ENCODE measurements at regions not wholly inside any gene's neighbourhood (a gene's known extent, or its start where the extent isn't known, plus 50 kb on each side); places are given as distances from the start of the nearest gene placed in this dataset.

- intact Hi-C loops (cut with DNase I): no loop called here
- DNase-seq (ENCODE audit: low spot score): no peak
These were observed 201.3 kb upstream of the GNPDA2 start for GRCh38 chr4:44927399-44928380.

- DNase-seq (ENCODE audit: low spot score): no peak
- intact Hi-C loops (cut with DNase I): no loop called here
These were observed 190.1 kb upstream of the GNPDA2 start for GRCh38 chr4:44916411-44916810.

- no peak for DNase-seq (ENCODE audit: low spot score)
- intact Hi-C loops (cut with DNase I): no loop called here
These were observed 188.4 kb upstream of the GNPDA2 start for GRCh38 chr4:44914748-44915147.

DNA sequence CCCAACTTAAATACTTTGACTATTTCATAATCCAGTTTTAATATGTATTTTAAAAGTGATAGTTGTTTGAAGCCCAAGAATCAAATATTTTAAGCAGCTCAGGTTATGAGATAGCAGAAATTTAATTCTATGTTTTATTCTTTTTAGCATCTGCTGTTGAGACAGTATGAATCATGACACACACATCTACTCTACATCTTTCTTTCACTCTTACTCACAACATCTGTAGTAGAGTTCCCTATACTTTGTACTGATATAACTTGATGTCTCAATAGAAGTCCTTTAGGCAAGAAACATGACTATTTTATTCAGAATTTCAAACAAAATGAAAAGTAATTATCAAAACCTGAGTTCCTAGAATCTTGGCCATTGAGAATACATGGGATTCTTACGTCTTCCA is 187.9 kb upstream of the GNPDA2 start:
- DNase-seq (ENCODE audit: low spot score): no peak
- intact Hi-C loops (cut with DNase I): no loop called here

GRCh38 chr4:44912980-44913379 is 186.6 kb upstream of the GNPDA2 start:
- DNase-seq (ENCODE audit: low spot score): no peak
- intact Hi-C loops (cut with DNase I): no loop called here

DNA sequence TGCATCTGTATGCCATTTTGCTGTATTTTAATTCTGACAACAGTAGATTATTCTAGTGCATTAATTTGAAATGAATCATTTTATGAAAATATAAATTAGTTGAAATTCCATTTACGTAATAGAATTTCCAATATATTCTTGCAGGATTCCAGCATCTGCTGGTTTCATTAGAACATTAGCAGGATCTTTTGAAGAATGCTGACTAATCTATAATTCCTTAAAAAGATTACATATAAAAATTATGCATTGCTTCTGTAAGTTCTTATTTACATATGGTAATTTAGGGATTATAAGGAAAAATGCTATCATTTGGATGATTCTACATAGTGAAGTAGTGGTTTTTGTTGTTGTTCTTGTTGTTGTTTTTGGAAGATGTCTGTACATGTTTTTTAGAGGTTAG is 182.2 kb upstream of the GNPDA2 start:
- intact Hi-C loops (cut with DNase I): no loop called here
- DNase-seq (ENCODE audit: low spot score): no peak

- intact Hi-C loops (cut with DNase I): no loop called here
- no peak for DNase-seq (ENCODE audit: low spot score)
These were observed 145.9 kb upstream of the GNPDA2 start for GRCh38 chr4:44872246-44872645.

DNA sequence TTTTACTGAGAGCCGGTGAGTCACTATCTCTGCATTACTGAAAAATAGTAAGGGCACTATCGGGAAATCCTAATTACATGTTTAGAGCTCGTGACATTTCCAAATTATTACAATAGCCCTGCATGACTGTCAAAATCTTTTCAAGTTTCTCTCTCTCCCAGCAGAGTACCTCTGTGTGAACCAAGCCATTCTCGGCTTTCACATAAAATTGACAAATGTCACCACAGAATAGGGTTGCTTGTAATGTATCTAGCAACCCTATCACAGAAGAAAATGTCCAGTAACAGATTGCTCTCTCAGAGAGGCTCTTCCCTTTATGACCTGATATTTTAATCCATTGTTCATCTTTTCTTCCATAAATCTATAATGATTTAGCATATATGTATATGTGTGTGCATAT is 144.8 kb upstream of the GNPDA2 start:
- intact Hi-C loops (cut with DNase I): no loop called here
- DNase-seq (ENCODE audit: low spot score): no peak

DNA sequence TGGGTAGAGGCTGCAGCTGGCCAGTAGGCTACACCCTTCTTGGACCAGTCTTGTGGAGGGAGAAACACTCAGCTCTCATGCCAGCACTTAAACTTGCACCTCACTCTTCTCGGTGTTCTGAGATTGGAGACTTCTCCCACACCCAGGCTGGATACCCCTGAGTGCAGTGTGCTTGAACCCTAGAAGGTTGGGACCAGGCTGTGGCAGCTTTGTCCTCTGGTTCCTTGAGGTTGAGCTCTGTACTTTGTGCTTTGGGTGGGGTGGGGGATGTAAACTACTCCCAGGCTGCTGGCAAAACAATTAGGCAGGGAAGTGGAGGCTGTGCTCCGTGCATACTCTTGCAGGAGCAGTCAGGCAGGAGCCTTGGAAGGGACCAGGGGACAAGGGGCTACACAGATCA is 143.6 kb upstream of the GNPDA2 start:
- peak; percentile 64 for DNase-seq (ENCODE audit: low spot score)
- intact Hi-C loops (cut with DNase I): no loop called here

DNA sequence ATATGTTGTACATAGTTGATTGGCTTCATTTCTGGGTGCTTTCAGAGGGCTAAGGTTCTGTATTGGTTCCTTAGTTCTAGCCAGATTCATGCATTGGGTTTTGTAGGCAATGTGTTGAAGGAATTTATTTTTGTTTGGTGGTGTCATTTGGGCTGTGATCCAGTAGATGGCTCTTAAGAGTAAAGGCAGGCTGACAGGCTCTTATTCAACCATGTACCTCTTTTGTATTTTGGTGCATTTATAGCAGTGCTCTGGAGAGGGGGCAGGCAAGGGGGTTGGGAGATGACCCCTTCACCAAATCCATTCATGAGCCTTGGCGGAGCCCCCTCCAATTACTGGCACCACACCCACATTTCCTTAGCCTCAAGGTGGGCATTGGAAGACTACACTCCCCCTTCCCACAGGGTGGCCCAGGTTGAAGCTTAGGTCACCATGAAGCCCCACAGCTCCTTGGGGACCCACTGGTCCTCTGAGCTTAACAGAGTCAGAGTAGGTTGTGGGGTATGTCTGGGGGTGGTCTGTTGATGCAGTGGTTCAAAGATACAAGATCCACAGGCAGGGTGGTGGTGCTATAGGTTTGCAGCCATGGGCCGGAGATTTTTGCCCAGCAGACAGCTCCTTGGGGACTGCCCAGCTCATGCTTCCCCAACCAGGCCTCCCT is 143.0 kb upstream of the GNPDA2 start:
- intact Hi-C loops (cut with DNase I): no loop called here
- DNase-seq (ENCODE audit: low spot score): peak; percentile 60

DNA sequence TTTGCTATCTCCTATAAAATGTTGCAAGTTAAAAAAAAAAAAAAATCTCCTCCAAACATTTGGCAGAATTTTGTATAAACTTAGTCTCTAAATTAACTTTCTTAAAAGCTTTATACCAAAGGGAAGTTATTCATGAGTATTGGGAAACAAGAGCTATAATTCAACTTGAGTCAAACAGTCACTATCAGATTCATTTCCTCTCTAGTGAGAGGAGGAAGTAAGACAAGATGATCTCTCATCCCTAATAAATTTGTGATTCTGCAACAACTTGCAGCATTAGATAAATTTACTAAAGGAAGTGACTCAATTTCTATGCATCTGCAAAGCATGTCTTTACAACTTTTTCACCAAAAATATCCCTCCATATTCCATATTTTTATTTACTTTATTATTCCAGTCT is 135.4 kb upstream of the GNPDA2 start:
- intact Hi-C loops (cut with DNase I): no loop called here
- DNase-seq (ENCODE audit: low spot score): no peak

DNA sequence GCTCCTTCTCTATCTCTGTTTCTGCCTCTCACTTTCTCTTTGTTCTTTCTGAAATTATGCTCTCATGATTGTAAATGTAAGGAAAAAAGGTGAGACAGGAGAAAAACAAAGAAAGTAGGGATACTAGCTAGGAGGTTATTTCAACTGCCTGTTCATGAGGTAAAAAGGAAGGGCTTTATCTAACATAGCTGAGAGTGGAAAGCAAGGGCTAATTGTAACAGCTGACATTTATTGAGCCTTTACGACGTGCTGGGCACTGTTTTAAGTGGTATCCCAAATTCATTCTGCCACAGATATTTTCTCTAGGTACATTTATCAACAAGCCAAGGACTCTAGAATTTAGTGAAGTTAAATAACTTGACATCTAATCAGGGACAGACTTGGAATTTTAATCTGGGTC is 133.1 kb upstream of the GNPDA2 start:
- intact Hi-C loops (cut with DNase I): no loop called here
- no peak for DNase-seq (ENCODE audit: low spot score)

DNA sequence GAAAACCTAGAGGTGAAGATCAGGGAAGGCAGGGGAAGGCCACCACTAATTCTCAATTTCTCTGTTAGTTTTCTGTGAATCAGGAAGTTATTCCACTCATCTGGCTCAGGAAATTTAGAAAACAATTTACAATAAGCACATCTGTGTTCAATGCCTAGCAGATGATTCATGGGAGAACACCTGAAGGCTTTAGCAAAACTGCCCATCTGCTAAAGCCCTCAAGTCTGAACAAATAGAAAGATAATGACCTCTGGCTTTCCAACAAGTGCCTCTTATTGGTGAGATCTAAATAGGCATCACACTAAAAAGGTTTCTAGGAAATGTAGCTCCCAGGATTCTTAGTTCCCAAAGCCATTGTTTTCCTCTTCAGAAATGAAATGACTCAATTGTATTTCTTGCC is 122.1 kb upstream of the GNPDA2 start:
- intact Hi-C loops (cut with DNase I): no loop called here
- no peak for DNase-seq (ENCODE audit: low spot score)

GRCh38 chr4:44845993-44846392 is 119.6 kb upstream of the GNPDA2 start:
- no peak for DNase-seq (ENCODE audit: low spot score)
- intact Hi-C loops (cut with DNase I): no loop called here

GRCh38 chr4:44845309-44845708 is 119.0 kb upstream of the GNPDA2 start:
- DNase-seq (ENCODE audit: low spot score): no peak
- intact Hi-C loops (cut with DNase I): no loop called here

DNA sequence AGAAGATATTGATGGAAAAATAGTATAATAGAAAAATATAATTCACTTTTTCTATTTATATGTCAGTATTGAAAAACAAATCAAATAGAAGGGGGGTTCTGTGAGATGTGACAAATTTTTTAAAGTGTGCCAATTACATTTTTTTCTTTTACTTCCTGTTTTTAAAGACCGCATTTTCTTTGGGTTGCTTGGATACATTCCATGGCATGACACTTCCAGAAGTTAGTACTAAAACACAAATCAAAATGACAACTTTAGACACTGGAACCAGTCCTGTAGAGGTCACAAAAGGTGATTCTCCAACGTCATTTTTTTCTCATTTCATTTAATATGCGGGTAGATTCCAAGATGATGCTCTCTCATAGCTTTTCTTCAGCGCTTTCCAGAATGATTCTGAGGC is 116.2 kb upstream of the GNPDA2 start:
- intact Hi-C loops (cut with DNase I): no loop called here
- DNase-seq (ENCODE audit: low spot score): no peak

GRCh38 chr4:44817930-44818329 is 91.6 kb upstream of the GNPDA2 start:
- DNase-seq (ENCODE audit: low spot score): no peak
- intact Hi-C loops (cut with DNase I): no loop called here

DNA sequence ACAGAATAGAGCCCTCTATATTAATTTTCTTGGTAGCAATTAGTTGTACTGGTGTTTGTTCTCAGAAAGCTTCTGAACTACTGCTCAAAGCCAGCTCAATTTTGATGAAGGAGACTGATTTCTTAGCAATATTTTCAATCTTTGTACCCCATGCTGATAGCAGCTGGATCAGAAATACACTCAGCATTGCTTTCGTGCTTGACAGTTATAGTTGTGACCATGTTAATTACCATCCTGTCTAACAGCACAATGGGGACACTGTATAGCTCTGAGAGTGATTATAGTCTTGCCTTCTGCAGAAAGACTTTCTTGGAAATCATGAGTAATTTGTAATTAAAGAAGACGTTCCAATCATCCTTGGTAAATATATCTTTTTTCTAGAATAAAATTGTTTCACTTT is 79.7 kb upstream of the GNPDA2 start:
- no peak for DNase-seq (ENCODE audit: low spot score)
- intact Hi-C loops (cut with DNase I): no loop called here

GRCh38 chr4:44804301-44804700 is 77.9 kb upstream of the GNPDA2 start:
- intact Hi-C loops (cut with DNase I): no loop called here
- DNase-seq (ENCODE audit: low spot score): no peak

- DNase-seq (ENCODE audit: low spot score): no peak
- intact Hi-C loops (cut with DNase I): no loop called here
These were observed 75.0 kb upstream of the GNPDA2 start for GRCh38 chr4:44801384-44801783.

DNA sequence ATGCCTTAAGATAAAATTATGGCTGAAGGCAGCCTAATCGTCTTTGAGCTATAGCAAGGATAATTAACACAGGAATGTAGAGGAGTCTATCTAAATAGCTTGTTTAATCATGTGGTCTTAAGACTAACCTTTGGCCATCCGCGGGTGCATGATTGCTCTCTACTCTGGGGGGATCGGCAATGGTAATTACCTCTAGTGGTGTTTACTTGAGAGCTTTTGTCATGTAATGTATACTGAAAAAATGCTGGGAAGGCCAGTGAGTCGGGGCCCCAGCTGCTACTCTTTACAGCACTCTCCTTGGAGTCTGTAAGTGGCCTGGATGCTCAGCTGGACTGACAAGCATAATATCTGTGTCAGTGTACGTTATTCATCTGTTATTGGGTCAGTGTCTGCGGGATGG is 65.5 kb upstream of the GNPDA2 start:
- intact Hi-C loops (cut with DNase I): no loop called here

More for the DNA sequence above, 65.5 kb upstream of the GNPDA2 start:
- no peak for DNase-seq (ENCODE audit: low spot score)

Measured in posterior vena cava (tissue), 2 donors.